ENCODE measurements at regions not wholly inside any gene's neighbourhood (a gene's known extent, or its start where the extent isn't known, plus 50 kb on each side); places are given as distances from the start of the nearest gene placed in this dataset.
"Not testable (repeated sequence)": the region's sequence is repeated elsewhere in the genome, so short reads cannot be mapped to it uniquely, and the experiment has no call there.

GRCh38 chr3:18516170-18516569 is 91.0 kb upstream of the SATB1 start:
- not testable (repeated sequence) for TF ChIP-seq POLR2A (IDR thresholded peaks at IDR 0.05); CTCF (IDR thresholded peaks at IDR 0.05); POLR2AphosphoS5 (IDR thresholded peaks at IDR 0.05; ENCODE audit: insufficient read depth in 1 of 2, low read depth in 1 of 2)

All from vagina (tissue), 2 donors.